Mesenchymal stem cell (in vitro differentiated cells and primary cell): ENCODE measurements at regions not wholly inside any gene's neighbourhood (a gene's known extent, or its start where the extent isn't known, plus 50 kb on each side); places are given as distances from the start of the nearest gene placed in this dataset.

ENCODE experiments used
- DNase-seq: peaks from one replicate; pipeline ENCODE4 v3.0.0-alpha.2; 2013
- H2AFZ ChIP-seq: one replicate; pipeline ENCODE4 v1.6.1; 2013; ENCODE audit warnings: low read depth, mild to moderate bottlenecking, control low read depth, inconsistent platforms, low read length, moderate library complexity
- H2AK5ac ChIP-seq: 2 replicates; pipeline ENCODE4 v1.6.1; 2013; ENCODE audit warnings: low read length, moderate library complexity, mild to moderate bottlenecking, inconsistent platforms; ENCODE audit not compliant: severe bottlenecking
- H2BK120ac ChIP-seq: one replicate; pipeline ENCODE4 v1.6.1; 2013; ENCODE audit warnings: low read depth, mild to moderate bottlenecking, inconsistent platforms, low read length, moderate library complexity
- H2BK12ac ChIP-seq, 2 experiments: one replicate each; pipeline ENCODE4 v1.6.1; 2013; ENCODE audit warnings: inconsistent platforms in 2 of 2, low read length in 2 of 2, mild to moderate bottlenecking in 2 of 2, moderate library complexity in 2 of 2, control low read depth in 1 of 2
- H2BK15ac ChIP-seq: one replicate; pipeline ENCODE4 v1.6.1; 2013; ENCODE audit warnings: mild to moderate bottlenecking, low read depth, inconsistent platforms; ENCODE audit not compliant: poor library complexity, severe bottlenecking
- H2BK5ac ChIP-seq: 2 replicates; pipeline ENCODE4 v1.6.1; 2013; ENCODE audit warnings: low read depth, mild to moderate bottlenecking, low read length, control low read depth, inconsistent platforms; ENCODE audit not compliant: poor library complexity, severe bottlenecking
- H3K14ac ChIP-seq, 2 experiments: one replicate each; pipeline ENCODE4 v1.6.1; 2013; ENCODE audit warnings: inconsistent platforms in 2 of 2, low read length in 2 of 2, control low read depth in 1 of 2, mild to moderate bottlenecking in 1 of 2, moderate library complexity in 1 of 2
- H3K18ac ChIP-seq, 2 experiments: one replicate each; pipeline ENCODE4 v1.6.1; 2013; ENCODE audit warnings: inconsistent platforms in 2 of 2, low read length in 2 of 2, control low read depth in 1 of 2, low read depth in 1 of 2, mild to moderate bottlenecking in 1 of 2
- H3K23ac ChIP-seq, 2 experiments: one replicate each; pipeline ENCODE4 v1.6.1; 2013; ENCODE audit warnings: inconsistent platforms in 2 of 2, low read length in 2 of 2, mild to moderate bottlenecking in 2 of 2, moderate library complexity in 2 of 2, control low read depth in 1 of 2
- H3K27ac ChIP-seq: 2 replicates; pipeline ENCODE4 v1.5.1; 2013; ENCODE audit warnings: mild to moderate bottlenecking, moderate library complexity, low read length, control low read depth, inconsistent platforms; ENCODE audit not compliant: poor library complexity, severe bottlenecking
- H3K27me3 ChIP-seq, 2 experiments: 2 replicates each; pipeline versions ENCODE4 v1.6.1 to v1.7.0; 2013; ENCODE audit warnings: low read length in 2 of 2, mild to moderate bottlenecking in 2 of 2, moderate library complexity in 2 of 2, control low read depth in 1 of 2, inconsistent platforms in 1 of 2; ENCODE audit not compliant: control insufficient read depth in 1 of 2, insufficient read depth in 1 of 2
- H3K36me3 ChIP-seq, 2 experiments: 2 replicates each; pipeline versions ENCODE4 v1.6.1 to v1.7.0; 2013; ENCODE audit warnings: low read length in 2 of 2, control low read depth in 1 of 2, inconsistent platforms in 1 of 2, low read depth in 1 of 2, mild to moderate bottlenecking in 1 of 2; ENCODE audit not compliant: insufficient read depth in 2 of 2, control insufficient read depth in 1 of 2
- H3K4ac ChIP-seq, 2 experiments: one replicate each; pipeline ENCODE4 v1.6.1; 2013; ENCODE audit warnings: inconsistent platforms in 2 of 2, low read length in 2 of 2, mild to moderate bottlenecking in 2 of 2, moderate library complexity in 2 of 2, control low read depth in 1 of 2, low read depth in 1 of 2
- H3K4me1 ChIP-seq: 2 replicates; pipeline ENCODE4 v1.6.1; 2013; ENCODE audit warnings: low read depth, low read length, control low read depth; ENCODE audit not compliant: control insufficient read depth, insufficient read depth
- H3K4me2 ChIP-seq: 2 replicates; pipeline ENCODE4 v1.6.1; 2013; ENCODE audit warnings: low read length, mild to moderate bottlenecking, inconsistent platforms; ENCODE audit not compliant: poor library complexity, severe bottlenecking
- H3K4me3 ChIP-seq, 2 experiments: 2 replicates each; pipeline versions ENCODE4 v1.5.1 to v1.7.0; 2013; ENCODE audit warnings: low read length in 2 of 2, mild to moderate bottlenecking in 2 of 2, control low read depth in 1 of 2, low read depth in 1 of 2; ENCODE audit not compliant: insufficient read depth in 1 of 2
- H3K79me1 ChIP-seq: replicated peaks from 2 replicates; pipeline ENCODE4 v1.6.1; 2013; ENCODE audit warnings: mild to moderate bottlenecking, control low read depth, low read length, inconsistent platforms; ENCODE audit not compliant: poor library complexity, severe bottlenecking
- H3K9ac ChIP-seq: 2 replicates; pipeline ENCODE4 v1.7.0; 2013; ENCODE audit warnings: mild to moderate bottlenecking, low read length, moderate library complexity
- H3K9me3 ChIP-seq: 2 replicates; pipeline ENCODE4 v1.7.0; 2013; ENCODE audit warnings: mild to moderate bottlenecking, low read length; ENCODE audit not compliant: control insufficient read depth
- H4K8ac ChIP-seq: one replicate; pipeline ENCODE4 v1.6.1; 2013; ENCODE audit warnings: inconsistent platforms, mild to moderate bottlenecking, low read length, moderate library complexity
- H4K91ac ChIP-seq: one replicate; pipeline ENCODE4 v1.6.1; 2013; ENCODE audit warnings: mild to moderate bottlenecking, low read length, inconsistent platforms
- WGBS: methylation state at CpG from one replicate; pipeline ENCODE4 v1.1.7; 2013; ENCODE audit warnings: mixed read lengths; 5-methylcytosine and 5-hydroxymethylcytosine counted together

DNA sequence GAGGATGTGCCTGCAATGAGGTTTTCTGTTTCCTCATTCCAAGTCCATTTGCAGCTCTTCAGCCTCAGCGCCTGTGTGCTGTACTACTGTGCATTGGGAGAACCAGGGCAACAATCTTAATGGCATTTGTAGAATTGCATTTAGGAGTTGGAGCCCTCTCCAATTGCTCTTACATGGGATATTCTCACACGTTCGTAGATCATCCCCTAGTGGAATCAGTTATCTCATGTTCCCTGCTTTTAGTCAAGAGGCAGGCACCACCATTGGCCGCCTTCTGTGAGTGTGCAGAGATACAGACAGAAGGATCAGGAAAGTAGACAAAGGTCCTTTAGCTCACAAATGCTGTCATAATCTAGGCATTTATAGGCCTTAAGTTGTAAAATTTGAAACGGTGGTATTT, 84.2 kb upstream of the RGS17 start:
- WGBS: 74% methylated on average over 4 of the region's 5 CpGs

GRCh38 chr6:153214436-153214835, 83.4 kb upstream of the RGS17 start:
- H2BK12ac ChIP-seq: peak overlapping the region in 1 of 2 experiments; percentile 54
- H3K27me3 ChIP-seq: no peaks in the 10 kb centered on the region
- H3K36me3 ChIP-seq: no peaks in the 10 kb centered on the region
- no peaks in the 10 kb centered on the region for H3K4me1 ChIP-seq
- no peak overlapping the region for H3K4me3 ChIP-seq
- no peak overlapping the region for H2BK5ac ChIP-seq
- H3K14ac ChIP-seq: no peak overlapping the region
- WGBS: 75% methylated on average over 1 of the region's 1 CpG
- H3K18ac ChIP-seq: peak overlapping the region in 1 of 2 experiments; percentile 1
- H3K27ac ChIP-seq: no peak overlapping the region
- no peak overlapping the region for H4K91ac ChIP-seq
- H3K23ac ChIP-seq: no peak overlapping the region
- no peak overlapping the region for H2BK15ac ChIP-seq
- H2AFZ ChIP-seq: no peak overlapping the region
- H3K79me1 ChIP-seq: no peaks in the 10 kb centered on the region
- H3K4me2 ChIP-seq: no peak overlapping the region
- H3K4ac ChIP-seq: peak overlapping the region in 1 of 2 experiments; percentile 28
- H2AK5ac ChIP-seq: no peak overlapping the region
- no peaks in the 10 kb centered on the region for H3K9me3 ChIP-seq
- DNase-seq: peak; percentile 11
- H3K9ac ChIP-seq: no peak overlapping the region
- no peak overlapping the region for H4K8ac ChIP-seq
- H2BK120ac ChIP-seq: no peak overlapping the region

More for the DNA sequence above, 84.2 kb upstream of the RGS17 start:
- Histone ChIP-seq H3K18ac (peak overlapping the region; percentile 45 to 77), H3K27me3 (no peaks in the 10 kb centered on the region), H3K9me3 (no peaks in the 10 kb centered on the region), H3K27ac (no peak overlapping the region), H3K4me1 (no peaks in the 10 kb centered on the region), H3K36me3 (no peaks in the 10 kb centered on the region), H3K14ac (peak overlapping the region in 1 of 2 experiments; percentile 79), H3K9ac (no peak overlapping the region), H2AK5ac (no peak overlapping the region), H4K91ac (no peak overlapping the region), H3K79me1 (no peaks in the 10 kb centered on the region), H3K23ac (no peak overlapping the region), H3K4ac (peak overlapping the region in 1 of 2 experiments; percentile 46), H2BK15ac (no peak overlapping the region), H4K8ac (peak overlapping the region; percentile 27), H2AFZ (peak overlapping the region; percentile 8), H2BK12ac (peak overlapping the region; percentile 89), H3K4me3 (no peak overlapping the region), H3K4me2 (no peak overlapping the region), H2BK5ac (no peak overlapping the region), H2BK120ac (no peak overlapping the region)
- DNase-seq: no peak

DNA sequence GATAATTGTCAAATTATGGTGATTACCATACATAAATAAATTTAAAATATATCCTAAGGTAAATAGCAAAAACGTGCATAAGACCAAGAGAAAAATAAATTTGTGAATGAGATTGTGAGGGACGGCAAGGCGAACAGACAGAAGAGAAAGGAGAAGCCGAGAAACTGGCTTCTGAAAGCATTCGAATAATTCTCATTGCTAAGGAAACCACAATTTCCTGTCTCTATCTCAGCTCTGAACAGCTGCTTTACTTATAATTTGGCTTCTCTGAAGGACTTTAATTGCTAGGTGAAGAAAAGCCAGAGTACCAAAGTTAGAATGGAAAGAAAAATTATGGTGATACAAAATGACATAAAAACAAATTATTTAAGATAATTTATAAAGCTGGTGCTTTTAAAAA, 79.0 kb upstream of the RGS17 start:
- no peaks in the 10 kb centered on the region for H3K4me1 ChIP-seq
- no peaks in the 10 kb centered on the region for H3K27me3 ChIP-seq
- no peak overlapping the region for H2BK12ac ChIP-seq
- H4K91ac ChIP-seq: no peak overlapping the region
- H2AK5ac ChIP-seq: no peak overlapping the region
- no peaks in the 10 kb centered on the region for H3K79me1 ChIP-seq
- DNase-seq: peak; percentile 60
- H4K8ac ChIP-seq: no peak overlapping the region
- H2BK15ac ChIP-seq: no peak overlapping the region
- H3K27ac ChIP-seq: peak overlapping the region; percentile 40
- H2AFZ ChIP-seq: no peak overlapping the region
- H3K4me2 ChIP-seq: no peak overlapping the region
- no peak overlapping the region for H3K9ac ChIP-seq
- no peaks in the 10 kb centered on the region for H3K36me3 ChIP-seq
- H3K18ac ChIP-seq: no peak overlapping the region
- no peak overlapping the region for H3K14ac ChIP-seq
- H2BK5ac ChIP-seq: no peak overlapping the region
- 4% methylated on average over 3 of the region's 5 CpGs for WGBS
- H2BK120ac ChIP-seq: no peak overlapping the region
- no peaks in the 10 kb centered on the region for H3K9me3 ChIP-seq
- no peak overlapping the region for H3K23ac ChIP-seq
- H3K4ac ChIP-seq: no peak overlapping the region
- H3K4me3 ChIP-seq: no peak overlapping the region

GRCh38 chr6:153208706-153209105, 77.6 kb upstream of the RGS17 start:
- Histone ChIP-seq H3K18ac (peak overlapping the region; percentile 50 to 61), H3K4ac (peak overlapping the region in 1 of 2 experiments; percentile 75), H3K4me2 (no peak overlapping the region), H3K9me3 (no peaks in the 10 kb centered on the region), H3K4me3 (no peak overlapping the region), H3K14ac (peak overlapping the region in 1 of 2 experiments; percentile 35), H2BK120ac (no peak overlapping the region), H4K91ac (peak overlapping the region; percentile 77), H2BK5ac (no peak overlapping the region), H2BK12ac (peak overlapping the region in 1 of 2 experiments; percentile 95), H2AFZ (no peak overlapping the region), H3K27ac (no peak overlapping the region), H3K9ac (no peak overlapping the region), H2AK5ac (peak overlapping the region; percentile 2), H3K36me3 (no peaks in the 10 kb centered on the region), H4K8ac (no peak overlapping the region), H2BK15ac (no peak overlapping the region), H3K79me1 (no peaks in the 10 kb centered on the region), H3K4me1 (no peaks in the 10 kb centered on the region), H3K27me3 (no peaks in the 10 kb centered on the region), H3K23ac (no peak overlapping the region)
- 80% methylated on average over 8 of the region's 8 CpGs for WGBS
- no peak for DNase-seq
